Gastroesophageal sphincter (tissue), 3 donors: ENCODE measurements at regions not wholly inside any gene's neighbourhood (a gene's known extent, or its start where the extent isn't known, plus 50 kb on each side); places are given as distances from the start of the nearest gene placed in this dataset.

ENCODE experiments used
- POLR2A ChIP-seq, 2 donors: fragments of 450-650 bp; IDR thresholded peaks; one replicate each; pipeline ENCODE4 v1.6.1; 2017; ENCODE audit warnings: antibody characterized with exemption in 2 of 2, mild to moderate bottlenecking in 2 of 2, moderate library complexity in 1 of 2
- POLR2AphosphoS5 ChIP-seq: sonication (generic); formaldehyde crosslinking; IDR thresholded peaks from one replicate; pipeline ENCODE4 v1.6.1; 2017; ENCODE audit warnings: antibody characterized with exemption
- TF ChIP-seq, protein P1 (sequence below), 4 experiments: fragments of 200-600 bp in 2 of 4; fragments of 450-650 bp in 2 of 4; sonication (generic) in 1 of 4; IDR thresholded peaks; one replicate each; pipeline ENCODE4 v1.5.1; 2017 to 2019; ENCODE audit warnings: antibody characterized with exemption in 4 of 4, mild to moderate bottlenecking in 2 of 4, moderate library complexity in 2 of 4

DNA sequence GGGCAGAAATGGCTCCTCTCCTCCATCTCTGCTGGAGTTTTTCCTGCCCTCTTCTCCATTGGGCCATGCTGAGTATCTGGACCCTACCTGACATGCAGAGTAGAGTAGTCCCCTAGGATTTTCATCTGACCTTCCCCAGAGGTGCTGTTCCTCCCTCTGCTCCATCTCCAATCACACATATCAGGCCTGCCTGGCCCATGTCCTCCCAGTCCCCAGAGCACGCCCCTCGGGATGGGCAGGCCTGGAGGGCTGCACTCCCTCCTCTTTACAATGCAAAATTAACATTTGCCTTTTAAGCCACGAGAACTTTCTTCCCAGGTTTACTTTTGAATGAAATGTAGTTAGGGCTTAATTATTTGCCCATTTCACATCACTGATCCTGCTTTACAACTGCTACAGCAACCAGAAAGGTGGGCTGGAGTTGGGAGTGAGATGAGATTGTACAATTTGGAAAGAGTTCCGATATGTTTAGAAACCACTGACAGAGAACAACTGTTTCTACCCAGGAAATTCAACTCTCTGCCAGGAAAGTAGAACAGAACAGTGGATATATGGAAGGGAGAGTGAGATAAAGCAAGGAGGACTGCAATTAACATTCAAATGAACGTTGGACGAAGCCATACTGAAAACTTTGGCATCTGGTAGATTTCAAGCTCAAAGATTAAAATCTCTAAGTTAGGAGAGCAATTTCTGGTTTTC, 184.0 kb upstream of the HABP2 start:
- TF ChIP-seq, protein P1, sequence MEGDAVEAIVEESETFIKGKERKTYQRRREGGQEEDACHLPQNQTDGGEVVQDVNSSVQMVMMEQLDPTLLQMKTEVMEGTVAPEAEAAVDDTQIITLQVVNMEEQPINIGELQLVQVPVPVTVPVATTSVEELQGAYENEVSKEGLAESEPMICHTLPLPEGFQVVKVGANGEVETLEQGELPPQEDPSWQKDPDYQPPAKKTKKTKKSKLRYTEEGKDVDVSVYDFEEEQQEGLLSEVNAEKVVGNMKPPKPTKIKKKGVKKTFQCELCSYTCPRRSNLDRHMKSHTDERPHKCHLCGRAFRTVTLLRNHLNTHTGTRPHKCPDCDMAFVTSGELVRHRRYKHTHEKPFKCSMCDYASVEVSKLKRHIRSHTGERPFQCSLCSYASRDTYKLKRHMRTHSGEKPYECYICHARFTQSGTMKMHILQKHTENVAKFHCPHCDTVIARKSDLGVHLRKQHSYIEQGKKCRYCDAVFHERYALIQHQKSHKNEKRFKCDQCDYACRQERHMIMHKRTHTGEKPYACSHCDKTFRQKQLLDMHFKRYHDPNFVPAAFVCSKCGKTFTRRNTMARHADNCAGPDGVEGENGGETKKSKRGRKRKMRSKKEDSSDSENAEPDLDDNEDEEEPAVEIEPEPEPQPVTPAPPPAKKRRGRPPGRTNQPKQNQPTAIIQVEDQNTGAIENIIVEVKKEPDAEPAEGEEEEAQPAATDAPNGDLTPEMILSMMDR (IDR thresholded peaks at IDR 0.05): no peak
- TF ChIP-seq POLR2A (IDR thresholded peaks at IDR 0.05): no peak
- TF ChIP-seq POLR2AphosphoS5: no peak
